PC-9 (cell line): ENCODE measurements at regions not wholly inside any gene's neighbourhood (a gene's known extent, or its start where the extent isn't known, plus 50 kb on each side); places are given as distances from the start of the nearest gene placed in this dataset.

Experiments
- CTCF ChIP-seq: fragments of 200-600 bp; sonication (generic); conservative IDR thresholded peaks from 2 replicates; pipeline ENCODE4 v1.6.1; 2017; ENCODE audit warnings: mixed run types, antibody characterized with exemption, mild to moderate bottlenecking, moderate library complexity
- EZH2 ChIP-seq: fragments of 200-600 bp; sonication (generic); IDR thresholded peaks from 2 replicates; pipeline ENCODE4 v1.8.0; 2017; ENCODE audit warnings: antibody characterized with exemption, low read depth

DNA sequence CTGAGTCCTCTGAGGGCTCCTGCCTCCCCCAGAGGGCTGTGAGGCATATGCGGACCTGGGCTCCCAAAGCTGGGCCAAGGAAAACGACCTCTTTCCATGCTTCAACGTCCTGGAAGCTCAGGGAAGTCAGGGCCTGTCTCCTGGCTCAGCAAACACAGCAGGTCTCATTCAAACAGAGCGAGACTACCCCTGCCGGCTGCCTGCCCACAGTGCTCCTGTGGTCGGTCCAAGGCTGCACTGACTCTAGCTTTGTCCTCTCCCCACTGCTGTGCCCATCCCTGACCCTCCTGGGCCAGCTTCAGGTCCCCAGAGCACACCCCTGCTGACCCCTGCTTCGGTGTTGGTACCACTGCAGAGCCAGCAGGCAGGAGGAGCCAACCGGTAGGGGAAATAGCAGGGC lies 79.6 kb downstream of the PDCL3 start:
- TF ChIP-seq CTCF (no peak), EZH2 (no peak)
